ENCODE measurements at regions not wholly inside any gene's neighbourhood (a gene's known extent, or its start where the extent isn't known, plus 50 kb on each side); places are given as distances from the start of the nearest gene placed in this dataset.

DNA sequence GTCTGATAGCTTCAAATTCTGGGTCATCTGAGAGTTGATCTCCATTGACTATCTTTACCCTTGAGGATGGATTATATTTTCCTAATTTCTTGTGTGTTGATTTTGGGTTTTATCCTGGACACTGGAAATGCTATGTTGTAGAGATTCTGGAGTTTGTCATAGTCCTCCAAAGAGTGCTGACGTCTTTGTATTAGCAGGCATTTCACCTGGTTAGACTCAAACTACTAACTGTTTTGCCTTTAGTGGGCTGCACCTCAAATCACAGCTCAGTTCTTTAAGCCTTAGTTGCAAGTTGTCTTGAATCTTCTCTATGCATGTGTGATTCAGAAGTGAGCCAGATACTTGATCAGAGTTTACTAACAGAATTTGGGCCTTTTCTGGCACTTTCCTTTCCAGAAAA, 264.3 kb downstream of the RPS24 start:
- TF ChIP-seq, protein P1, sequence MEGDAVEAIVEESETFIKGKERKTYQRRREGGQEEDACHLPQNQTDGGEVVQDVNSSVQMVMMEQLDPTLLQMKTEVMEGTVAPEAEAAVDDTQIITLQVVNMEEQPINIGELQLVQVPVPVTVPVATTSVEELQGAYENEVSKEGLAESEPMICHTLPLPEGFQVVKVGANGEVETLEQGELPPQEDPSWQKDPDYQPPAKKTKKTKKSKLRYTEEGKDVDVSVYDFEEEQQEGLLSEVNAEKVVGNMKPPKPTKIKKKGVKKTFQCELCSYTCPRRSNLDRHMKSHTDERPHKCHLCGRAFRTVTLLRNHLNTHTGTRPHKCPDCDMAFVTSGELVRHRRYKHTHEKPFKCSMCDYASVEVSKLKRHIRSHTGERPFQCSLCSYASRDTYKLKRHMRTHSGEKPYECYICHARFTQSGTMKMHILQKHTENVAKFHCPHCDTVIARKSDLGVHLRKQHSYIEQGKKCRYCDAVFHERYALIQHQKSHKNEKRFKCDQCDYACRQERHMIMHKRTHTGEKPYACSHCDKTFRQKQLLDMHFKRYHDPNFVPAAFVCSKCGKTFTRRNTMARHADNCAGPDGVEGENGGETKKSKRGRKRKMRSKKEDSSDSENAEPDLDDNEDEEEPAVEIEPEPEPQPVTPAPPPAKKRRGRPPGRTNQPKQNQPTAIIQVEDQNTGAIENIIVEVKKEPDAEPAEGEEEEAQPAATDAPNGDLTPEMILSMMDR (IDR thresholded peaks at IDR 0.05): no peak
- TF ChIP-seq POLR2A (IDR thresholded peaks at IDR 0.05): no peak

Measured in right lobe of liver (tissue), 4 donors.